HCT116 (cell line): ENCODE measurements at regions not wholly inside any gene's neighbourhood (a gene's known extent, or its start where the extent isn't known, plus 50 kb on each side); places are given as distances from the start of the nearest gene placed in this dataset.

ENCODE experiments used
- ATAC-seq: fragments of 200-7000 bp; cut with Tn5 transposase; 2 replicates; pipeline ENCODE4 v1.9.1; 2020; ENCODE audit warnings: mild to moderate bottlenecking, moderate library complexity
- BruUV-seq: library from RNA; stranded (reverse); fragments of 400-500 nt; replicated peaks from 2 replicates; lab custom pipeline; 2021; lab: Mats Ljungman, UMichigan
- CTCF ChIA-PET: fragments of 300-600 bp; sonication (Branson Sonifier 250); formaldehyde crosslinking; loops from one replicate; lab custom pipeline; 2021; ENCODE audit warnings: antibody characterized with exemption; lab: Charles Lee
- POLR2A ChIA-PET: fragments of 300-600, 350-600 bp; sonication (Branson Sonifier 250); formaldehyde crosslinking; loops from one replicate; lab custom pipeline; 2021; ENCODE audit warnings: antibody characterized with exemption; lab: Charles Lee
- RAD21 ChIA-PET, 2 experiments: fragments of 300-600 bp; sonication (Branson Sonifier 250); formaldehyde crosslinking; loops; one replicate each; lab custom pipeline; 2023; ENCODE audit warnings: low total read pairs in 2 of 2; ENCODE audit not compliant: uncharacterized antibody in 2 of 2, unreplicated experiment in 2 of 2, low non-redundant PET in 1 of 2; lab: Charles Lee
- DNase-seq: peaks from one replicate; pipeline ENCODE4 v3.0.0-alpha.2; 2010; ENCODE audit warnings: low read depth, low spot score
- H2AFZ ChIP-seq: fragments of 200-600 bp; shearing (Covaris generic), sonication (generic); 2 replicates; pipeline ENCODE4 v1.6.1; 2017; ENCODE audit warnings: low read depth, mixed run types, mixed read lengths, antibody characterized with exemption, low read length; ENCODE audit not compliant: poor library complexity, severe bottlenecking
- H3K27ac ChIP-seq: 2 replicates; pipeline ENCODE4 v1.5.1; 2012; ENCODE audit warnings: low read depth, low read length
- H3K27me3 ChIP-seq: fragments of 200-600 bp; sonication (generic); 2 replicates; pipeline ENCODE4 v1.6.1; 2016; ENCODE audit warnings: mixed run types, low read length, mixed read lengths; ENCODE audit not compliant: insufficient read depth
- H3K36me3 ChIP-seq, 2 experiments: fragments of 200-500 bp in 1 of 2; fragments of 200-600 bp in 1 of 2; sonication (Bioruptor generic) in 1 of 2; sonication (generic) in 1 of 2; 2 replicates each; pipeline versions ENCODE4 v1.5.1 to v1.6.1; 2014 to 2016; ENCODE audit warnings: low read length in 2 of 2, inconsistent platforms in 1 of 2, mixed read lengths in 1 of 2, mixed run types in 1 of 2; ENCODE audit not compliant: insufficient read depth in 2 of 2, control insufficient read depth in 1 of 2
- H3K4me1 ChIP-seq, 2 experiments: fragments of 200-600 bp in 1 of 2; sonication (generic) in 1 of 2; 2 replicates each; pipeline versions ENCODE4 v1.5.1 to v1.6.1; 2012 to 2017; ENCODE audit warnings: low read length in 2 of 2, inconsistent platforms in 1 of 2, mild to moderate bottlenecking in 1 of 2, mixed read lengths in 1 of 2, mixed run types in 1 of 2, moderate library complexity in 1 of 2; ENCODE audit not compliant: insufficient read depth in 2 of 2, control insufficient read depth in 1 of 2
- H3K4me2 ChIP-seq: fragments of 200-600 bp; sonication (generic); 2 replicates; pipeline ENCODE4 v1.6.1; 2017; ENCODE audit warnings: mixed run types, low read length, mixed read lengths
- H3K4me3 ChIP-seq, 2 experiments: fragments of 200-600 bp in 1 of 2; sonication (generic) in 1 of 2; replicated peaks in 1 of 2; 2 replicates each; pipeline ENCODE4 v1.5.1; 2011 to 2016; ENCODE audit warnings: low read length in 2 of 2, control low read depth in 1 of 2, low read depth in 1 of 2, mild to moderate bottlenecking in 1 of 2, mixed read lengths in 1 of 2, mixed run types in 1 of 2
- H3K79me2 ChIP-seq: fragments of 200-600 bp; sonication (generic); 2 replicates; pipeline ENCODE4 v1.6.1; 2017; ENCODE audit warnings: mild to moderate bottlenecking, mixed run types, low read length, moderate library complexity, mixed read lengths; ENCODE audit not compliant: insufficient read depth
- H3K9ac ChIP-seq: fragments of 200-600 bp; sonication (generic); 2 replicates; pipeline ENCODE4 v1.6.1; 2016; ENCODE audit warnings: low read length, mixed read lengths
- H3K9me2 ChIP-seq: fragments of 200-600 bp; sonication (generic), shearing (Covaris generic); 2 replicates; pipeline ENCODE4 v1.6.1; 2017; ENCODE audit warnings: mixed run types, mild to moderate bottlenecking, moderate library complexity; ENCODE audit not compliant: insufficient read depth
- H3K9me3 ChIP-seq, 2 experiments: fragments of 200-500 bp in 1 of 2; fragments of 200-600 bp in 1 of 2; sonication (Bioruptor generic) in 1 of 2; sonication (generic) in 1 of 2; 2 replicates each; pipeline ENCODE4 v1.6.1; 2014 to 2017; ENCODE audit warnings: low read length in 2 of 2, mixed read lengths in 2 of 2, inconsistent platforms in 1 of 2, low read depth in 1 of 2, mild to moderate bottlenecking in 1 of 2, mixed run types in 1 of 2, moderate library complexity in 1 of 2; ENCODE audit not compliant: control insufficient read depth in 1 of 2, insufficient read depth in 1 of 2
- H4K20me1 ChIP-seq: fragments of 200-600 bp; sonication (generic), shearing (Covaris generic); 2 replicates; pipeline ENCODE4 v1.6.1; 2017; ENCODE audit warnings: mixed run types, mild to moderate bottlenecking, moderate library complexity; ENCODE audit not compliant: insufficient read depth
- ATF3 ChIP-seq: IDR thresholded peaks from 2 replicates; pipeline ENCODE4 v1.6.1; 2012
- CEBPB ChIP-seq: IDR thresholded peaks from 2 replicates; pipeline ENCODE4 v1.6.1; 2012; ENCODE audit warnings: low read depth
- CTCF ChIP-seq, 3 experiments: fragments of 200-600 bp in 1 of 3; sonication (generic) in 1 of 3; IDR thresholded peaks in 2 of 3; conservative IDR thresholded peaks in 1 of 3; 2 replicates each; pipeline ENCODE4 v1.5.1; 2012 to 2017; ENCODE audit warnings: low read depth in 2 of 3, low read length in 2 of 3, antibody characterized with exemption in 1 of 3, borderline replicate concordance in 1 of 3, control low read depth in 1 of 3, mild to moderate bottlenecking in 1 of 3, mixed read lengths in 1 of 3, mixed run types in 1 of 3, moderate library complexity in 1 of 3; ENCODE audit not compliant: insufficient read depth in 1 of 3
- EGR1 ChIP-seq: IDR thresholded peaks from 2 replicates; pipeline ENCODE4 v1.6.1; 2012; ENCODE audit warnings: low read depth
- EZH2 ChIP-seq: fragments of 200-600 bp; sonication (generic); IDR thresholded peaks from 2 replicates; pipeline ENCODE4 v1.6.1; 2017; ENCODE audit warnings: antibody characterized with exemption, mixed run types
- JUND ChIP-seq: IDR thresholded peaks from 2 replicates; pipeline ENCODE4 v1.6.1; 2012
- MAX ChIP-seq: IDR thresholded peaks from 2 replicates; pipeline ENCODE4 v1.6.1; 2012
- SIN3A ChIP-seq: IDR thresholded peaks from 2 replicates; pipeline ENCODE4 v1.6.1; 2012; ENCODE audit warnings: low read depth
- SRF ChIP-seq: IDR thresholded peaks from 2 replicates; pipeline ENCODE4 v1.6.1; 2012; ENCODE audit warnings: low read depth
- ZBTB33 ChIP-seq: IDR thresholded peaks from 2 replicates; pipeline ENCODE4 v1.6.1; 2011; ENCODE audit warnings: mild to moderate bottlenecking, low read length, moderate library complexity; ENCODE audit not compliant: insufficient replicate concordance; ENCODE audit errors: extremely low read depth
- intact Hi-C: fragments of 100-400 bp; cut with micrococcal nuclease; formaldehyde crosslinking; loops from 2 replicates; pipeline ENCODE4 v1.10.0; 2022

GRCh38 chr4:23068756-23069155 lies 376.0 kb downstream of the GBA3 start:
- DNase-seq, result no peak
- Histone ChIP-seq H4K20me1 (no peaks in the 10 kb centered on the region), H3K9ac (no peak overlapping the region), H3K36me3 (no peaks in the 10 kb centered on the region), H3K79me2 (no peaks in the 10 kb centered on the region), H3K9me3 (peaks cover 0 to 27% of the 10 kb centered on the region in 2 experiments; a peak in 2 of 4 replicates), H3K27ac (no peak overlapping the region), H3K27me3 (no peaks in the 10 kb centered on the region), H3K4me3 (no peak overlapping the region), H3K9me2 (no peaks in the 10 kb centered on the region), H3K4me1 (no peaks in the 10 kb centered on the region), H3K4me2 (no peak overlapping the region), H2AFZ (no peak overlapping the region)
- ChIA-PET CTCF (no interaction called here), RAD21 (no interaction called here), POLR2A (no interaction called here)
- no peak for TF ChIP-seq CEBPB
- no peak for TF ChIP-seq EGR1
- TF ChIP-seq EZH2, result no peak
- TF ChIP-seq SIN3A, result no peak
- no peak for TF ChIP-seq JUND
- TF ChIP-seq CTCF (IDR thresholded peaks at IDR 0.05 in 2 of 3, conservative IDR thresholded peaks at IDR 0.05 in 1 of 3; ENCODE audit: borderline replicate concordance in 1 of 3, insufficient read depth in 1 of 3, low read depth in 2 of 3, low read length in 2 of 3), result no peak
- no peak for TF ChIP-seq ATF3
- no peak for TF ChIP-seq SRF
- TF ChIP-seq ZBTB33, result no peak
- TF ChIP-seq MAX, result no peak
- intact Hi-C loops, result no loop called here
- no peak for ATAC-seq
- BruUV-seq, result no TSS peak
